ENCODE measurements at regions not wholly inside any gene's neighbourhood (a gene's known extent, or its start where the extent isn't known, plus 50 kb on each side); places are given as distances from the start of the nearest gene placed in this dataset.

DNA sequence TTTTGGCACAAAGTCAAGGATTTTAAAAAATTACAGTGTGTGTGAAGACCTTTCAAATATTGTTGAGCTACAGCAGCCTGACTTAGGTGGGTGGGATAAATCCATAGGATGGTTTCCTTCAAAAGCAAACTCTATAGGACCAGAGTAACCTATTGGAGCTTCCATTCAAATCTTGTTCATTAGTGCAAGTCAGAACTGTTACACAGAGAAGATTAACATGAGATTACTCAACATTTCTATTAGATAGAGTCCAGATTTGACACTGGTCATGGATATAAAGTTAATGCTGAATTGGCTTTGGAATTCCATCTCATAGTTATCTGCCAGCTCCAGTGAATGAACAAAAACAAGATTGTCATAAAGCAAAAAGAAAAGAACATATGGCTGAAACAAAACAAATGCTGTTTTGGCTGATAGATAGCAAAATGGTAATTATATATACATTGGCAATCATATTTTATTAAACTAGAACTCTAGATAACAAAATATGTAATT lies 129.6 kb upstream of the SEMA3A start:
- TF ChIP-seq, protein P1, sequence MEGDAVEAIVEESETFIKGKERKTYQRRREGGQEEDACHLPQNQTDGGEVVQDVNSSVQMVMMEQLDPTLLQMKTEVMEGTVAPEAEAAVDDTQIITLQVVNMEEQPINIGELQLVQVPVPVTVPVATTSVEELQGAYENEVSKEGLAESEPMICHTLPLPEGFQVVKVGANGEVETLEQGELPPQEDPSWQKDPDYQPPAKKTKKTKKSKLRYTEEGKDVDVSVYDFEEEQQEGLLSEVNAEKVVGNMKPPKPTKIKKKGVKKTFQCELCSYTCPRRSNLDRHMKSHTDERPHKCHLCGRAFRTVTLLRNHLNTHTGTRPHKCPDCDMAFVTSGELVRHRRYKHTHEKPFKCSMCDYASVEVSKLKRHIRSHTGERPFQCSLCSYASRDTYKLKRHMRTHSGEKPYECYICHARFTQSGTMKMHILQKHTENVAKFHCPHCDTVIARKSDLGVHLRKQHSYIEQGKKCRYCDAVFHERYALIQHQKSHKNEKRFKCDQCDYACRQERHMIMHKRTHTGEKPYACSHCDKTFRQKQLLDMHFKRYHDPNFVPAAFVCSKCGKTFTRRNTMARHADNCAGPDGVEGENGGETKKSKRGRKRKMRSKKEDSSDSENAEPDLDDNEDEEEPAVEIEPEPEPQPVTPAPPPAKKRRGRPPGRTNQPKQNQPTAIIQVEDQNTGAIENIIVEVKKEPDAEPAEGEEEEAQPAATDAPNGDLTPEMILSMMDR (IDR thresholded peaks at IDR 0.05; ENCODE audit: poor library complexity) = no peak
- TF ChIP-seq EZH2phosphoT487 (IDR thresholded peaks at IDR 0.05; ENCODE audit: low read depth, severe bottlenecking, unreplicated experiment) = no peak
- TF ChIP-seq EZH2 (IDR thresholded peaks at IDR 0.05; ENCODE audit: borderline replicate concordance) = no peak
